ENCODE measurements at regions not wholly inside any gene's neighbourhood (a gene's known extent, or its start where the extent isn't known, plus 50 kb on each side); places are given as distances from the start of the nearest gene placed in this dataset.
"Not testable (repeated sequence)": the region's sequence is repeated elsewhere in the genome, so short reads cannot be mapped to it uniquely, and the experiment has no call there.

DNA sequence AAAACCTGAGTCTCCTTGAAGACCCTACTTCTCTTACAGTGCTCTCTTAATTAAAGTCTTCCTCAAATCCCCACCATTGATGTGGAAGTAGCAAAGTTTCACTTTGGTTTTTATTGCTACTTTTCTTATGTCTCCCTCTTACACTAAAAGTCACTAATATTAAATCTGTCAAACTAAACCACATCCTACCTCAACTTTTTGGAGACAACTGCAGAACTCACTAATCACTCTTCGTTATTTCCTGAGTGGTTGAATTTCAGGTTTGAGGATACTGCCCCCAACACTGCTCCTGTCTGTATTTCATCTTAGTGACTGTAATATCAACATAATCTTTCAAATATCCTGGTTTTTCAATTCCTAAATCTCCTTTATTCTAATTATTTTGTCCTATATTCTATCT is 213.0 kb upstream of the PDE3A start:
- intact Hi-C loops (cut with micrococcal nuclease): no loop called here

DNA sequence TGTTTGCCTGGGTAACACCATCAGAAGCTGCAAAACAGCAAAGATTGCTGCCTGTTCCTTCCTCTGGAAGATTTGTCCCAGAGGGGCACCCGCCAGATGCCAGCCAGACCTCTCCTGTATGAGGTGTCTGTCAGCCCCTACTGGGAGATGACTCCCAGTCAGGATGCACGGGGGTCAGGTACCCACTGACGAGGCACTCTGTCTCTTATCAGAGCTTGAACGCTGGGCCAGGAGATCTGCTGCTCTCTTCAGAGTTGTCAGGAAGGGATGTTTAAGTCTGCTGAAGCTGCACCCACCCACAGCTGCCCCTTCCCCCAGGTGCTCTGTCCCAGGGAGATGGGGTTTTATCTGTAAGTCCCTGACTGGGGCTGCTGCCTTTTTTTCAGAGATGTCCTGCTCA is 207.4 kb upstream of the PDE3A start:
- intact Hi-C loops (cut with micrococcal nuclease): not testable (repeated sequence)

DNA sequence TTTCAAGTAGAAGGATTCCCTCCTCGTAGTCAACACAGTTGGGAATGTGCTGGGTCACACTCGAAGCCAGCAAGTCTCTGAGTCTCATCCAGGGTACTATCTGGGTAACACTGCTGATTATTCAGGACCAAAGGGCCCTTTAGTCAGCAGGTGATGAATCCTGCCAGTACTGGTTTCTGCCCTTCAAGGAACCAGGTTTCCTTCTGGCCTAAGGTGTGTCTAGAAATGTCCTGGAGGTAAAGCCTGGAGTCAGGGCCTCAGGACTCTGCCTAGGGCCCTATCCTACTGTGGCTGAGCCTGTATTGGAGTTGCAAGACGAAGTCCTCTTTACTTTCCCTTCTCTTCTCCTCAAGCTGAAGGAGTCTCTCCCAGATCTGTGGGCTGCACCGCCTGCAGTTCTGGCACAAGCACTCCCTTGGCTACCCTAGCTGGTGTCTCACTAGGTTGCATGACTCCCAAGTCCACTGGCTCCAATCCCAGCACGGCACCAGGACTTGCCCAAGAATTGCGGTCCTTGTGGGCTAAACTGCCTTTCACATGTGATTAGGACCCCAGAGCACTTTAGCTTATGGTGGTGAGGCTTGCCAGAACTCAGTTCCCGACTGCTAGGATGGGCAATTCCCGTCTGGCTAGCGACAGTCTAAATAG is 193.7 kb upstream of the PDE3A start:
- intact Hi-C loops (cut with micrococcal nuclease): no loop called here

DNA sequence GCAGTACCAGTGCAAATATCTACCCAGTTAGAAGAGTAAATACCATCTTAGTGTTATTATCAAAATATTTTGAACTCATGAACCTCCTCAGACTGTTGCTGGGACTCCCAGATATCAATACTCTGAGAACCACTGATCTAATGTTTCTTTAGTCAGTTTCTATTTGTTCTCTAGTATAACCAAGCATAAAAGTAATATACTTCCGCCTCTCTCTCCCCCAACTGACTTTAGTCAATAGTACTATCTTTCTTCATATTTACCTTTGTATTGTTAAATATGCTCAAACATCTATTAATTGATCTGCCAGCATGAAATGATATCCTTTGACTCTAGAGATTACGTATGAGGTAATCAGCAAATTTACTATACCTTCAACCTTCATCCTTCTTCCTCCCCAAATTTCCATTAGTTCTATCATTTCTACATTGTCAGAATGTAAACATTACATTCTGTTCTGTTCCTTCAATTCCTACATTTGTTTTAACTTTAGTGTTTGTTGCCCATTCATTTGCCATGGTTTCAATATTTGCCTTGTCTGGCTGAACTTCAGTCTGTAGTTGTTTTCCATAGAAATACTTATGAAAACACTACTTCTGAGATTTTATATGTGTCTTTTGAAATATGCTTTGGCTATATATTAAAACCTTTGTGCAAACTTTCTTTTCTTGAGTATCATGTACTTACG is 192.5 kb upstream of the PDE3A start:
- intact Hi-C loops (cut with micrococcal nuclease): no loop called here

DNA sequence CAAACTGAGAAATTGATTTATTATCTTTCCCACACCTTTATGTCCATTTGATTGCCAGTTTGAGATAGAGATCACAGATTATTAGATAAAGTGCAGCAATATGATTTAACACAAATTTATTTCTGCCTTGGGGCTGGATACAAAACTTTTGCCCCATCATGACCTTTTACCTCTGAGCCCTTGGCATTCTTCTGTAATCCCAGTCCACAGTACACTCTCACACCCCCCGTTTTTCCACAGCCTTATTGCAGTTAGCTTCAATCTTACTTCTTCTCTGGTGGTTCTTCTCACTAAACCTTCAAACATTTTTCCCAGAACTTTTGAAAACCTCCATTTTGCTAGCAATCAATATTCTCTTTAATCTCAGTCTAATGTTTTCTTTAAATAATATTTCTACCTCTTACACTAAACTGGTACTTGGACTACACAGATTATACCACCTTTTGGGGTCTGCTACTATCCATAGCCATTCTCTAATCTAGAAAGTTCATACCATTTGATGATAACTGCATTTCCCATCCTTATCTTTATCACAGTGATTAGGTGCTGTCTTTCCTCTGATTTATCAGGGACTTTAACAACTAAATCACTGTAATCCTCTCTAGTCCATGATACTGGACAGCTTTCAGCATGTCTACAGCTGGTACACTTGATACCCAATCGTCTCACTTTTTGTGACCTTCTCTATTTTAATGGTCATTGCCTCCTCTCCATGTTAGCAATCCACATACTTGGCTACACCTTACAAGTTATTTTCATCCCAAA is 186.7 kb upstream of the PDE3A start:
- intact Hi-C loops (cut with micrococcal nuclease): no loop called here

DNA sequence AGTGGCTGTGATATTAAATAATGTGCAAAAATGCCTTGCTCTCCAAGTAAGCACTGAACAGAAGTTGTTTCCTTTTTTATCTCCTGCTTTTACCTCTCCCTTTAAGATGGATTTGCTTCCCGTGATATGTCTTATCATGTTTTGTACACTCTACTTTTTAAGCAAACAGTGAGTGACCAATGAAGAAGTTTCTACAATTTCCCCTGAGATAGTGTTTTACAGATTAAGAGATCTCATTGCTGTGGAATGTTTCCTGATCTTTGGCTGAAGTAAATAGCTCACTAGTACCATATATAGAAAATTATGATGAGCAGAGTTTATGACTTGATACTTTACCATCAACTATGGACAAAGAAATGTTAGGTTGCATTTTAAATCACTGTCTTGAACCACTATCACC is 184.8 kb upstream of the PDE3A start:
- intact Hi-C loops (cut with micrococcal nuclease): no loop called here

DNA sequence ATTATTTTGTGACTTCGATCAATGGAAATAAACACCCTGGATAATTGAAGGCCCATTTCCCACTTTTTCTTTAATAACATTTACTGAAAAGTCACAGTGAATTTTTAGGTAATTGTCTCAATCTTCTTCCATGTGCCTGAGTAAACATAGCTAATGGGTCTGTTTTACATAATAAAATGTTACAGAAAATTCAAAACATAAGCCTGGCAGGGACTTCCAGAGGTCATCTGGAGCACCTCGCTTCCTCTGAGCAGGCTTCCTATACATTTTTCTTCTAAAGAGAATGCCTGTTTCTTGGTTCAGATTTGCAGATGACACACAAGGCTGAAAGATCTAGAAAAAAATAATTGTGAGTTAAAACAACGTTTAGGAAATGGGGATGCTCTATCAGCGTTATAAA is 183.8 kb upstream of the PDE3A start:
- intact Hi-C loops (cut with micrococcal nuclease): no loop called here

DNA sequence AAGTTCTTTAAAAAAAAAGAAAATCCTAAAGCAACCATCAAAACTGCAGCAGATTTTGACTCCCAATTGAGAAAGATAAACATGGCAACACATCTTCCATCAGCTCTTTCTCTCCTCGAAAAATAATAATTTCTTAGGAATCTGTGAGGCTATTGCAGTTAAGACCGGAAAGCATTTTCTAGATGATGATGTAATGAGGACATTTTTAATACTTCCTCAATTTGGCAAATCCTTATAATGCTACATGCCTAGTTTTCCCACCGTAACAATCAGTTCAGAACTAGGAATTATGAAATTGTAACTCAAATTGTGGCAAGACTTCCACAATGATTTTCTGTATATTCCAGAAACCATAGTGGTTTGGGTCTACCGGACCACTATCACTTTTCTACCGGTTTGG is 180.9 kb upstream of the PDE3A start:
- intact Hi-C loops (cut with micrococcal nuclease): no loop called here

DNA sequence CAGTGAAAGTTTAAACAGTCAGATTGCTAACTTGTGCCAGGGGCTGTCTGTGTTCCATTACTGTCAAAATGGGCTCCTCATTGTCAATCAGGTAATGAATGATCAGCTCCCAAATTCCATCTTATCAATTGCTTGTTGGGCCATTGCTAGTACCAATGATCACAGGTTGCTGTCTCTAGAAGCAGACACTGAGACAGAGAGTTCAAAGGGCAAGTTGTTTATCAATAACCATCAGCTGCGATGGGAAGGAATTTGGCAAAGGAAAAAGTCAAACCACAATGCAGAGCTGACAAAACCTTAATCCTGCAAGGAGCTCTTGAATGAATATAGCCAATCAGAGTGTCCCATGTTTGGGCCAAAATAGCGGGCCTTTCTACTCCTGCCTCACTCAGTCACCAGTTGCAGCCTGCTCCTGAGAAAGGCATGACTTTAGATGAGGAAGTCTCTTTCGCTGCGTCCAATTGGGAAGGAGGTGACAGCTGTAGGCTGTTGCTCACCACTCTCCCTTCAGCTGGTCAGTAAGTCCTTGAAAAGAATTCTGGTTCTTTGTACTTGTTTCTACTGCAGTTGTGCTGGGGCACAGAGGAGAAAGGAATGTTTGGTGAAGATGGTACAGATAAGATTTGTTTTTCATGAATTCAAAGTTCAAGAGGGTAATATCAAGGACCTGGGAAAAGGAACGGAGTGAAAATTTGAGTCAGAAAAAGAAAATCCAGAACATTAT is 179.2 kb upstream of the PDE3A start:
- intact Hi-C loops (cut with micrococcal nuclease): no loop called here

DNA sequence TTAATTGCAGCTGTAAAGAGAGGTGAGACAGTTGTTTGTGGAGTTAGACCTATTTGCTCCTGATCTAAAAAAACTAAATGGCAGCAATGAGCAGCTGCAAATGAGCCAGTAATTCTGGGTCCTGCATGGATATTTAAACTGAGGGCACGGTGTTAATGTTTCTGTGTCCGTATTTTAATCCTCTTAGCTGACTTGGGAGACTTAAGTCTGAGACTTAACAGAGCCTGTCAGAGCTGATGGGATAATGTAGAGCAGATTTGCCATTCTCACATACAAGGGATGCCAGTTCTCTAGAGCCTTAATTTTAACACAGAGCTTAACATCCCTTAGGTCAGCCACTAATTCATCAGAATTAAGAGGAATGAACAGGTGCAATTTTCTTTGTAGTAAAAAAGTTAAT is 178.6 kb upstream of the PDE3A start:
- intact Hi-C loops (cut with micrococcal nuclease): no loop called here

DNA sequence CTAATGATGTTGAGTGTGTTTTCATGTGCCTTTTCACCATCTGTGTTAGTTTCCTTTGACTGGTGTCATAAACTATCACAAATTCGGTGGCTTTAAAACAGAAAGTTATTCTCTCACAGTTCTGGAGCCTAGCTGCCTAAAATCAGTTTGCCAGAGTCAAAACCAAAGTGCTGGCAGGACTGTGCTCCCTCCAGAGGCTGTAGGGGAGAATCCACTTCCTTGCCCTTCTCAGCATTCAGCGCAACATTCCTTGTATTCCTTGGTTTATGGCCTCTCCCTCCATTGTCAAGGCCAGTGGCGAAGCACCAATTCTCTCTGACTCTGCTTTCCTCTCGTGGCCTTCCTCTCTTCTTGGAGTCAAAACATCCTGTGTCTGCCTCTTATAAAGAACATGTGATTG is 174.2 kb upstream of the PDE3A start:
- intact Hi-C loops (cut with micrococcal nuclease): no loop called here

DNA sequence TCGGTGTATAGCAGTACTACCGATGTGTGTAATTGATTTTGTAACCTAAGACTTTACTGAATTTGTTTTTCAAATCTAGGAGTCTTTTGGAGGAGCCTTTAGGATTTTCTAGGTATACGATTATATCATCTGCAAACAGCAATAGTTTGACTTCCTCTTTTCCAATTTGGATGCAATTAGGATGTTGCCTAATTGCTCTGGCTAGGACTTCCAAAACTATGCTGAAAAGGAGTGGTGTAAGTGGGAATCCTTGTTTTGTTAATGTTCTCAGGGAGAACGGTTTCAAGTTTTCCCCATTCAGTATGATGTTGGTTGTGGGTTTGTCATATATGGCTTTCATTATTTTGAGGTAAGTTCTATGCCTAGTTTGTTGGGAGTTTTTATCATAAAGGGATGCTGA is 171.6 kb upstream of the PDE3A start:
- intact Hi-C loops (cut with micrococcal nuclease): no loop called here

DNA sequence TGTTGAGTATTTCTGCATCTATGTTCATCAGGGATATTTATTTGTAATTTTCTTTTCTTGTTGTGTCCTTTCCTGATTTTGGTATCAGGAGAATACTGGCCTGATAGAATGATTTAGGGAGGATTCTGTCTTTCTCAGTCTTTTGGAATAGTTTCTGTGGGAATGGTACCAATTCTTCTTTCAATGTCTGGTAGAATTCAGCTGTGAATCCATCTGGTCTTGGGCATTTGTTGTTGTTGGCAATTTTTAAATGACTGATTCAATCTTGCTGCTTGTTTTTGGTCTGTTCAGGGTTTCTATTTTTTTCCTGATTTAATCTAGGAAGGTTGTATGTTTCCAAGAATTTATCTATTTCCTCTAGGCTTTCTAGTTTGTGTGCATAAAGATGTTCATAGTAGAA is 170.9 kb upstream of the PDE3A start:
- intact Hi-C loops (cut with micrococcal nuclease): no loop called here

DNA sequence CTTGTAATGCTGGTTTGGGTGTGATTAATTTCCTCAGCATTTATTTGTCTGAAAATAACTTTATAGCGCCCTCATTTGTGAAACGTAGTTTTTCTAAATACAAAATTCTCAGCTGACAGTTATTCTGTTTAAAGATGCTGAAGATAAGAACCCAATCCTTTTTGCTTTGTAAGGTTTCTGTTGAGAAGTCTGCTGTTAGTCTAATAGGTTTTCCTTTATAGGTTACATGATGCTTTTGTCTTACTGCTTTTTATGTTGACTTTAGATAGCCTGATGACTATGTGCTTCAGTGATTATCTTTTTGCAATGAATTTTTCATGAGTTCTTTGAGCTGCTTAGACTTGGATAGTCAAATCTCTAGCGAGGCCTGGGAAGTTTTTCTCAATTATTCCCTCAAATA is 168.6 kb upstream of the PDE3A start:
- intact Hi-C loops (cut with micrococcal nuclease): no loop called here

DNA sequence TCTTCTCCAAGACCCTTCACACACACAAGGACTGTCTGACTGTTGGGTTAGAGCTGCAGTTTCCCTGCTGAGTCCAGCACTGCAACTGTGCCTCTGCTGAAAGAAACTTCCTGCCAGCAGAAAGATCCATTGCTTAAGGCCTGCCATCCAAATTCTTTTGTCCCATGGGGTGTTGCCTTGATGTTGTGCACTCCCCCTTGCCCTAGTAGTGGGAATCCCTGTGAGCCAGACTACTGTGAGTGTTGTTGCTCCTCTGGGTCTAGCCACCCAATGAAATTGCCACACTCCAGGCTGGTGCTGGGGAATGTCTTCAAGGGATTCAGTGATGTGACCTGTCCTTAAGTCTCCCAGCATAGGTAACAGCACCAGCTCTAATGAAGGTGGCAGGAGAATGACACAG is 166.6 kb upstream of the PDE3A start:
- intact Hi-C loops (cut with micrococcal nuclease): no loop called here

DNA sequence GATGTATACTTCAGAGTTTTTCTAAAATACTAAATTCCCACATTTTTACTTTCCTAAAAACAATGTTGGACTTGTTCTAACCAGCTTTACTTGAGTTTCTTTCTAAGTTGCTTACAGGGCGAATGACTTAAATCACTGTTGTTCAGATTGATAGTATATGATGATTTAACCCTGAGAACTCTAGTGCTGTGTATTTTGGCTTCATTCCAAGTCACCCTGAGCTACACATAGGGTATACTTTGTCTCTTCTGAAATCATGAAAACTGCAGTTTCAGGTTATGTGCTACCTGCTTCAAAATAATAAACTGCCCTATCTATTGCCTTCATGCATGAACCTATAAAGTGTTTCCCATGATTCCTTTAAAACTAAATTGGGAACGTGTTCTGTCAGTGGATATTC is 162.5 kb upstream of the PDE3A start:
- intact Hi-C loops (cut with micrococcal nuclease): no loop called here

DNA sequence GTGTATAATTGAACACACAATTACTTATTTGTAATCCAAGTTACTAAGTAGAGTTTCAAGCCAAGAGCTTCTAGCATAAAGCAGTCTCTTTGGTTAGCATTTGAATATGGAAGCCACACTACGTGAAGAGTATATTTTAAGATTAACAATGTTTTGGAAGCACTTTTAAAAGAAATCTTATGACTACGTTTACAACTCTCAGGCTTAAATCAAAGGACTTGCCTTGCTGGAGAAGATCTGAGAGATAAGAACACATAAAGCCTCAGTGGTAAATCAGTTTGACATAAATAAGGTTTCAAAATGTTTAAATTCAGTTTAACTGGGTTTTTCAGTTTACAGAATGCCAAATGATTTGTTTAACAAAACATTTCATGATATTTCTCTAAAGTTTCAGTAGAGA is 161.9 kb upstream of the PDE3A start:
- intact Hi-C loops (cut with micrococcal nuclease): no loop called here

DNA sequence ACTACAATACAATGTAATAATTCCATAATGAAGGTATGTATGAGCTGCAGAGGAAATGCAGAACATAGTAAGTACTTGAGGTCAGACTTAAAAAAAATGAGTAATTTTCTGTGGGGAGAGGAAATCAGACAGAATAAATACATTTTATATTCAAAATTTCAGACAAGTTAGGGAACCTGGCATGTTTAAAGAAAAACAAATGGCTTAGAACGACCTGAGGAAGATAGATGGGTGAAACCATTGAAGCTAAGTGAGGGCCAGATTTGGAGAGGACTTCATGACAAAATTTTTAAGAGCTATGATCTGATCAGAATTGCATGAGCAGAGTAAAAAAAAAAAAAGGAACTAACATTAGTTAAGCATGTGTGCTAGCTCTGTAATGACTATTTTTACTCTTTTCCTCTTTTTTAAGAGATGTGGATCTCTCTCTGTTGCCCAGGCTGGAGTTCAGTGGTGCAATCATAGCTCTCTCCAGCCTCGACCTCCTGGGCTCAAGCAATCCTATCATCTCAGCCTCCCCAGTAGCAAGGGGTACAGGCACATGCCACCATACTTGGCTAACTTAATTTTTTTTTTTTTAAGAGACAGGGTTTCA is 157.6 kb upstream of the PDE3A start:
- intact Hi-C loops (cut with micrococcal nuclease): no loop called here

DNA sequence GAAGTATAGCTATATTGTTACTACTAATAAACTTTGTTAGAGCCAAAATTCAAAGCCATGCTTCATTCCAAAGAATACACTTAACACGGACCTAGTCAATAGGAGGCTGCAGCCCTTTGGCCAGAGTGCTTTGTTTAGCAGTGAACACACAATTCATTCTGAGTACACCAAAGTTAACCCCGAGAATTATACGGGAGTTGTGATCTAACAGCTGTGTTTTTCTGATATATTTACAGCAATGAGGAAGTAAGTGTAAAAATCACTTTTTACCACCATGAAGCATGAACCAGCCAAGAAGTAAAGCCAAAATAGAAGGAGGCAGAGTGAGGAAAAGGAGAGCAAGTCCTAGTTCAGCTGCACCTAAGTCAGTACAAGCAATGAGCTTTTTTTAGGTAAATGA is 156.8 kb upstream of the PDE3A start:
- intact Hi-C loops (cut with micrococcal nuclease): no loop called here

DNA sequence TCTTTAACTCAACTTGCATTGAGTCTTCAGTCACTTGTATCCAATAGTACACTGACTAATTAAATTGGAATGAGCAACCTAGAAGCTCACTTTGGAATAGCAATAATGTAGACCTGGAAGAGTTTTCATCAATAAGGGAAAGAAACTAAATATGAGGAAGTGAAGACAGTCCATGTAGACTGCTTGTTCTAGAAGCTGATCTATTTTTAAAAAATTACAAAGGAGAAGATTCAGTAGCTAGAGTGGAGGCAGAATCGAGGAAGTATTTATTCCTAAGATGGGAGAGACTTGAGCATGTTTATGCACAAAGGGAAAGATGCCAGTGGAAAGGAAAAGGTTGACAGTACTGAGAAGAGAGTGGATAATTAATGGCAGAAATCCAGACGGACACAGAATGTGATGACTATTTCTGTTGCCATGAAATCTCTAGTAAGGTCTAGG is 156.3 kb upstream of the PDE3A start:
- intact Hi-C loops (cut with micrococcal nuclease): no loop called here

DNA sequence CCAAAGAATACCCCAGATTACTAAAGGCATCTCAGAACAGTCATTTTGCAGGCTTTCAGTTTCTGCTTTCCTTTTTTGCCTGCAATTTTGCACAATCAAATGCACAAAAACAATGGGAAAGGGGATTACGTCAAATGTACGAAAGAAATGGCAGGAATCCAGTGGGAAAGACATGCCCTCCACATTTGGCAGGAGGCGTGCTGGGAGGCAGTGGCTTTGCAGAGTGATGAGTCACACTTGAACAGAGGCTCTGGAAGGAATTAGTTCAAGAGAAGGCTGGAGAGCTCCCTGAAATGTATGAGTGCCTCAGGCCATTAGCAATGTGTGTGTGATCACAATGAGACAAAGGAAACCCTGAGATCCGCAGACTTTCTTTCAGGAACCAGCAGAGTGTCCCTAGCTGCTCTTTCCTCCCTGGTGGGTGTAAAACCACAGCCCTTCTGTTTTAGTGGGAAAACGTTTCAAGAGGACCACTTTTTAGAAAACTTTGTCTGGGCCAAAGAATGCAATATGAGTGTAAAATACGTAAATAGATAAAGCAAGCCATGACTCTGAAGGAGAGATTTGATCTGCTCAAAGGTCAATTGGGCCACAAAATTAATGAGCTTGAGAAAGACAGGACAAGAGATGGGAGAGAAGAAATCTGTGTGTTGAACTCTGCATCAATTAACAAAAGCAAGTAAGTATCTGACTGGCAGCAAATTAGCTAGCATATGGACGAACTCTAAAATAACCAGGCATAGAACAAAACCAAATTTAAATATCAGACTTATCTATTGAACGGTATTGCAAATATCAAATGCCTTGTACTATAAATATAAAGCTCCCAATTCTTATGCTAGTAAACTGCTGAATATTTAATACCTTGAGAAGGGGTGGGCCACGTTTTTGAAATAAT is 155.4 kb upstream of the PDE3A start:
- intact Hi-C loops (cut with micrococcal nuclease): no loop called here

All from T-helper 1 cell treated with Interleukin-12 subunit alpha and Interleukin-12 subunit beta and Interleukin-4 antibody, amounts not matched to agents 30 ng/mL and 1 ng/mL, for 36 hours (primary cell).